ENCODE measurements at regions not wholly inside any gene's neighbourhood (a gene's known extent, or its start where the extent isn't known, plus 50 kb on each side); places are given as distances from the start of the nearest gene placed in this dataset.

- TF ChIP-seq, protein P1, sequence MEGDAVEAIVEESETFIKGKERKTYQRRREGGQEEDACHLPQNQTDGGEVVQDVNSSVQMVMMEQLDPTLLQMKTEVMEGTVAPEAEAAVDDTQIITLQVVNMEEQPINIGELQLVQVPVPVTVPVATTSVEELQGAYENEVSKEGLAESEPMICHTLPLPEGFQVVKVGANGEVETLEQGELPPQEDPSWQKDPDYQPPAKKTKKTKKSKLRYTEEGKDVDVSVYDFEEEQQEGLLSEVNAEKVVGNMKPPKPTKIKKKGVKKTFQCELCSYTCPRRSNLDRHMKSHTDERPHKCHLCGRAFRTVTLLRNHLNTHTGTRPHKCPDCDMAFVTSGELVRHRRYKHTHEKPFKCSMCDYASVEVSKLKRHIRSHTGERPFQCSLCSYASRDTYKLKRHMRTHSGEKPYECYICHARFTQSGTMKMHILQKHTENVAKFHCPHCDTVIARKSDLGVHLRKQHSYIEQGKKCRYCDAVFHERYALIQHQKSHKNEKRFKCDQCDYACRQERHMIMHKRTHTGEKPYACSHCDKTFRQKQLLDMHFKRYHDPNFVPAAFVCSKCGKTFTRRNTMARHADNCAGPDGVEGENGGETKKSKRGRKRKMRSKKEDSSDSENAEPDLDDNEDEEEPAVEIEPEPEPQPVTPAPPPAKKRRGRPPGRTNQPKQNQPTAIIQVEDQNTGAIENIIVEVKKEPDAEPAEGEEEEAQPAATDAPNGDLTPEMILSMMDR (IDR thresholded peaks at IDR 0.05), result no peak
- TF ChIP-seq POLR2A (IDR thresholded peaks at IDR 0.05) (no peak), EP300 (IDR thresholded peaks at IDR 0.05) (no peak)
These were observed 64.9 kb upstream of the VASH1 start for GRCh38 chr14:76696361-76696760.

All from tibial nerve (tissue), 4 donors.